K562 (cell line): ENCODE measurements at regions not wholly inside any gene's neighbourhood (a gene's known extent, or its start where the extent isn't known, plus 50 kb on each side); places are given as distances from the start of the nearest gene placed in this dataset.
A peak's percentile ranks its signal among the peaks of the same experiment; 100 is the strongest.

Experiments used
- ATAC-seq: fragments of 200-7000 bp; cut with Tn5 transposase; 3 replicates; pipeline ENCODE4 v1.9.1; 2020; ENCODE audit warnings: moderate library complexity
- BruUV-seq: library from RNA; stranded (reverse); fragments of 400-500 nt; replicated peaks from 2 replicates; lab custom pipeline; 2021; lab: Mats Ljungman, UMichigan
- CTCF ChIA-PET: fragments of 300-600 bp; formaldehyde crosslinking; extraction: SDS; loops from one replicate; lab custom pipeline; 2021; ENCODE audit warnings: low intra/inter-chr PET ratio; lab: Yijun Ruan, JAX
- POLR2A ChIA-PET: fragments of 300-600, 350-650 bp; sonication (Branson Sonifier 250); formaldehyde crosslinking; extraction: SDS; loops from one replicate; lab custom pipeline; 2021; ENCODE audit warnings: antibody characterized with exemption, inconsistent platforms; lab: Yijun Ruan, JAX
- DNase-seq, 4 experiments: peaks; one replicate each; pipeline versions ENCODE4 v3.0.0 to v3.0.0-alpha.2; 2011 to 2018; ENCODE audit warnings: low spot score in 3 of 4, mixed read lengths in 3 of 4; ENCODE audit errors: extremely low read depth in 1 of 4
- FAIRE-seq: peaks from 2 replicates; lab custom pipeline; 2011; peaks lifted over from hg19 to GRCh38; lab: Jason Lieb, UNC
- H2AFZ ChIP-seq: 2 replicates; pipeline ENCODE4 v1.6.0; 2011; ENCODE audit warnings: low read depth, low read length, control low read depth, inconsistent platforms
- H3K27ac ChIP-seq: fragments of 200-600 bp; 3 replicates; pipeline ENCODE4 v1.8.0; 2011; ENCODE audit warnings: low read depth, mild to moderate bottlenecking, control low read depth, inconsistent platforms, low read length, moderate library complexity, mixed read lengths; ENCODE audit errors: extremely low read depth
- H3K27me3 ChIP-seq, 2 experiments: fragments of 300-600 bp in 1 of 2; 2 replicates in 1 of 2; 3 replicates in 1 of 2; pipeline versions ENCODE4 v1.6.0 to v1.8.0; 2011; ENCODE audit warnings: inconsistent platforms in 2 of 2, low read length in 2 of 2, mild to moderate bottlenecking in 1 of 2, mixed read lengths in 1 of 2, moderate library complexity in 1 of 2; ENCODE audit not compliant: control insufficient read depth in 2 of 2, insufficient read depth in 2 of 2
- H3K36me3 ChIP-seq: fragments of 300-600 bp; 3 replicates; pipeline ENCODE4 v1.8.0; 2011; ENCODE audit warnings: mild to moderate bottlenecking, low read length, inconsistent platforms; ENCODE audit not compliant: control insufficient read depth, insufficient read depth
- H3K4me1 ChIP-seq, 2 experiments: fragments of 200-600 bp in 1 of 2; replicated peaks in 1 of 2; 2 replicates in 1 of 2; 3 replicates in 1 of 2; pipeline versions ENCODE4 v1.5.1 to v1.8.0; 2011; ENCODE audit warnings: inconsistent platforms in 2 of 2, low read length in 2 of 2, mild to moderate bottlenecking in 1 of 2, mixed read lengths in 1 of 2, moderate library complexity in 1 of 2; ENCODE audit not compliant: control insufficient read depth in 2 of 2, insufficient read depth in 2 of 2
- H3K4me2 ChIP-seq: 2 replicates; pipeline ENCODE4 v1.6.1; 2011; ENCODE audit warnings: low read length, control low read depth, inconsistent platforms, mixed read lengths; ENCODE audit not compliant: insufficient read depth
- H3K4me3 ChIP-seq: fragments of 200-600 bp; sonication (generic), shearing (Covaris generic); 2 replicates; pipeline ENCODE4 v1.5.1; 2016; ENCODE audit warnings: control low read depth, inconsistent platforms
- H3K79me2 ChIP-seq: fragments of 200-600 bp; 3 replicates; pipeline ENCODE4 v1.8.0; 2011; ENCODE audit warnings: low read length, inconsistent platforms; ENCODE audit not compliant: control insufficient read depth, insufficient read depth
- H3K9ac ChIP-seq, 2 experiments: 2 replicates each; pipeline versions ENCODE4 v1.6.0 to v1.6.1; 2011; ENCODE audit warnings: low read depth in 2 of 2, low read length in 2 of 2, control low read depth in 1 of 2, inconsistent platforms in 1 of 2, mild to moderate bottlenecking in 1 of 2, mixed read lengths in 1 of 2; ENCODE audit not compliant: insufficient read depth in 1 of 2
- H3K9me1 ChIP-seq: one replicate; pipeline ENCODE4 v1.6.0; 2011; ENCODE audit warnings: inconsistent platforms, mild to moderate bottlenecking, low read length, moderate library complexity; ENCODE audit not compliant: control insufficient read depth, insufficient read depth
- H3K9me3 ChIP-seq: replicated peaks from 2 replicates; pipeline ENCODE4 v1.5.1; 2011; ENCODE audit warnings: low read depth, low read length, inconsistent platforms; ENCODE audit not compliant: control insufficient read depth, insufficient read depth
- H4K20me1 ChIP-seq: replicated peaks from 2 replicates; pipeline ENCODE4 v1.6.1; 2011; ENCODE audit warnings: low read length, inconsistent platforms, mixed read lengths; ENCODE audit not compliant: control insufficient read depth, insufficient read depth
- BCOR ChIP-seq: fragments of 450-650 bp; IDR thresholded peaks from 2 replicates; pipeline ENCODE4 v1.6.1; 2016
- EHMT2 ChIP-seq: fragments of 450-650 bp; IDR thresholded peaks from 2 replicates; pipeline ENCODE4 v1.6.1; 2018; ENCODE audit warnings: antibody characterized with exemption
- ESRRB ChIP-seq: fragments of 250-450 bp; sonication (Bioruptor Pico); IDR thresholded peaks from 2 replicates; pipeline ENCODE4 v1.5.0; 2020; ENCODE audit warnings: mild to moderate bottlenecking, moderate library complexity, borderline replicate concordance
- GABPB2 ChIP-seq: fragments of 250-450 bp; sonication (Bioruptor Pico); conservative IDR thresholded peaks from 2 replicates; pipeline ENCODE4 v1.5.1; 2021; ENCODE audit warnings: mild to moderate bottlenecking
- GATAD2A ChIP-seq: fragments of 450-650 bp; IDR thresholded peaks from 2 replicates; pipeline ENCODE4 v1.6.1; 2017
- NRF1 ChIP-seq, 2 experiments: fragments of 450-650 bp; IDR thresholded peaks in 1 of 2; conservative IDR thresholded peaks in 1 of 2; 2 replicates each; pipeline ENCODE4 v1.6.1; 2014; ENCODE audit warnings: mild to moderate bottlenecking in 2 of 2
- ZNF324 ChIP-seq: fragments of 250-450 bp; sonication (Bioruptor Pico); IDR thresholded peaks from 2 replicates; pipeline ENCODE4 v1.4.0; 2020; ENCODE audit warnings: mild to moderate bottlenecking
- WGBS: fragments of 100-300 bp; shearing (Covaris generic); methylation state at CpG from one replicate; pipeline ENCODE4 v1.1.6; 2016; ENCODE audit warnings: low coverage, mixed read lengths; ENCODE audit not compliant: insufficient coverage; ENCODE audit errors: missing lambda C conversion rate; 5-methylcytosine and 5-hydroxymethylcytosine counted together
- in situ Hi-C: fragments of 300-500 bp; cut with MboI; formaldehyde crosslinking; loops from 4 replicates; pipeline ENCODE4 v1.15.0; 2018; ENCODE audit warnings: inconsistent platforms, mixed read lengths
- intact Hi-C: fragments of 100-400 bp; cut with micrococcal nuclease; formaldehyde crosslinking; loops from 2 replicates; pipeline ENCODE4 v1.14.2; 2022
- TF ChIP-seq, protein P1 (sequence below): IDR thresholded peaks from 2 replicates; pipeline ENCODE4 v1.6.1; 2011; ENCODE audit warnings: borderline replicate concordance, low read depth, mild to moderate bottlenecking, moderate library complexity, low read length; ENCODE audit not compliant: insufficient read depth, poor library complexity, severe bottlenecking

DNA sequence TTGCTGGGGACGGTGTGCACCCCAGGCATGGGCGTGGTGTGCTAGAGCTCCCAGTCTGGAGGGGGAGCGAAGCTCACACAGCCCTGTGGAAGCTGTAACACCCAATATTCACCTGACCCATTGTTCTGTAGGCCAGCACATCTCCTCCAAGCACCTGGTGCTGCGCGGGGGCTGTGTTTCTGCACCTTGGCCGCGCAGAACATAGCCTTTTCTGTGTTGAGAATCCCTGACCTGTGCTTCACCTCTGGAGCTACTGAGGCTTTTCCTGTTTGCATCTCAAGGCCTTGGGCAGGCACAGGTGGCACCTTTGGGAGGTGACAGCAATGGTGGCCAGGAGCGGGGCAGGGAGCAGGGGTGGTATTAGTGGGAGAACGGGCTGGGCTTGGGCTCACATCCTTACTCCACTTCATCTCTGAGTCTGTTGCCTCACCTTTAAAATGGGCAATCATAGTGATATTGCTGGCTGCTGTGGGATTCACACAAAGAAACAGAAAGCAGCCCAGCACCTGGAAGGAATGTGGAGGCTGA is 343.9 kb upstream of the AJAP1 start:
- no TSS peak for BruUV-seq
- no peaks in the 10 kb centered on the region for H3K9me3 ChIP-seq
- no peaks in the 10 kb centered on the region for H3K79me2 ChIP-seq
- in situ Hi-C loops (no loop called here), intact Hi-C loops (no loop called here)
- DNase-seq (no peak), ATAC-seq (no peak), FAIRE-seq (no peak)
- no peaks in the 10 kb centered on the region for H3K9me1 ChIP-seq
- H3K4me3 ChIP-seq: no peak overlapping the region
- no peaks in the 10 kb centered on the region for H4K20me1 ChIP-seq
- TF ChIP-seq ESRRB (CRISPR knock-in tag) (no peak), BCOR (no peak), GABPB2 (CRISPR knock-in tag) (no peak), GATAD2A (no peak), EHMT2 (no peak), NRF1 (conservative IDR thresholded peaks at IDR 0.05 in 1 of 2, IDR thresholded peaks at IDR 0.05 in 1 of 2) (0 out of 4 replicates have a peak, but pooled peaks of 1 of the 2 experiments have one; percentile 23), ZNF324 (CRISPR knock-in tag) (no peak)
- TF ChIP-seq, protein P1, sequence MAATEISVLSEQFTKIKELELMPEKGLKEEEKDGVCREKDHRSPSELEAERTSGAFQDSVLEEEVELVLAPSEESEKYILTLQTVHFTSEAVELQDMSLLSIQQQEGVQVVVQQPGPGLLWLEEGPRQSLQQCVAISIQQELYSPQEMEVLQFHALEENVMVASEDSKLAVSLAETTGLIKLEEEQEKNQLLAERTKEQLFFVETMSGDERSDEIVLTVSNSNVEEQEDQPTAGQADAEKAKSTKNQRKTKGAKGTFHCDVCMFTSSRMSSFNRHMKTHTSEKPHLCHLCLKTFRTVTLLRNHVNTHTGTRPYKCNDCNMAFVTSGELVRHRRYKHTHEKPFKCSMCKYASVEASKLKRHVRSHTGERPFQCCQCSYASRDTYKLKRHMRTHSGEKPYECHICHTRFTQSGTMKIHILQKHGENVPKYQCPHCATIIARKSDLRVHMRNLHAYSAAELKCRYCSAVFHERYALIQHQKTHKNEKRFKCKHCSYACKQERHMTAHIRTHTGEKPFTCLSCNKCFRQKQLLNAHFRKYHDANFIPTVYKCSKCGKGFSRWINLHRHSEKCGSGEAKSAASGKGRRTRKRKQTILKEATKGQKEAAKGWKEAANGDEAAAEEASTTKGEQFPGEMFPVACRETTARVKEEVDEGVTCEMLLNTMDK: no peak
- POLR2A ChIA-PET: no interaction called here
- H3K4me2 ChIP-seq: no peak overlapping the region
- 1% methylated on average over 9 of the region's 9 CpGs for WGBS
- no peaks in the 10 kb centered on the region; a peak in 1 of 5 replicates for H3K27me3 ChIP-seq
- CTCF ChIA-PET: no interaction called here
- no peaks in the 10 kb centered on the region for H3K36me3 ChIP-seq
- H3K9ac ChIP-seq: no peak overlapping the region
- H3K4me1 ChIP-seq: no peaks in the 10 kb centered on the region; a peak in 1 of 5 replicates
- H2AFZ ChIP-seq: no peak overlapping the region
- no peak overlapping the region for H3K27ac ChIP-seq
